ENCODE measurements at regions not wholly inside any gene's neighbourhood (a gene's known extent, or its start where the extent isn't known, plus 50 kb on each side); places are given as distances from the start of the nearest gene placed in this dataset.

- Mint-ChIP-seq H3K27ac (no peak overlapping the region), H3K9me3 (no peaks in the 10 kb centered on the region), H3K4me1 (no peaks in the 10 kb centered on the region), H3K36me3 (no peaks in the 10 kb centered on the region), H3K4me3 (no peak overlapping the region), H3K27me3 (no peaks in the 10 kb centered on the region)
- Histone ChIP-seq H3K27me3 (ENCODE audit: control insufficient read depth, insufficient read depth, low read length) (no peaks in the 10 kb centered on the region), H3K9me3 (ENCODE audit: control insufficient read depth in 2 of 2, low read length in 2 of 2) (no peaks in the 10 kb centered on the region), H3K36me3 (ENCODE audit: control insufficient read depth, insufficient read depth, low read length) (no peaks in the 10 kb centered on the region), H3K4me3 (ENCODE audit: low read depth, low read length) (no peak overlapping the region), H3K4me1 (ENCODE audit: control insufficient read depth, insufficient read depth, low read length, poor library complexity, severe bottlenecking) (no peaks in the 10 kb centered on the region), H3K27ac (ENCODE audit: insufficient read depth, low read length, poor library complexity, severe bottlenecking) (no peak overlapping the region)
- ATAC-seq (ENCODE audit: low read depth in 2 of 2) (no peak), DNase-seq (no peak)
Measured at GRCh38 chr6:74857157-74857556, 348.7 kb downstream of the COL12A1 start.

- no peak overlapping the region for H3K4me3 ChIP-seq (ENCODE audit: low read depth, low read length)
- H3K4me3 Mint-ChIP-seq: no peak overlapping the region
- no peaks in the 10 kb centered on the region for H3K4me1 Mint-ChIP-seq
- H3K27ac ChIP-seq (ENCODE audit: insufficient read depth, low read length, poor library complexity, severe bottlenecking): no peak overlapping the region
- H3K36me3 Mint-ChIP-seq: no peaks in the 10 kb centered on the region
- no peak overlapping the region for H3K27ac Mint-ChIP-seq
- no peaks in the 10 kb centered on the region for H3K9me3 ChIP-seq (ENCODE audit: control insufficient read depth in 2 of 2, low read length in 2 of 2)
- no peaks in the 10 kb centered on the region for H3K4me1 ChIP-seq (ENCODE audit: control insufficient read depth, insufficient read depth, low read length, poor library complexity, severe bottlenecking)
- no peaks in the 10 kb centered on the region for H3K27me3 ChIP-seq (ENCODE audit: control insufficient read depth, insufficient read depth, low read length)
- DNase-seq: no peak
- H3K27me3 Mint-ChIP-seq: no peaks in the 10 kb centered on the region
- peaks cover 0 to 4% (median 0%) of the 10 kb centered on the region in 7 donors for H3K9me3 Mint-ChIP-seq
- H3K36me3 ChIP-seq (ENCODE audit: control insufficient read depth, insufficient read depth, low read length): no peaks in the 10 kb centered on the region
- ATAC-seq (ENCODE audit: low read depth in 2 of 2): no peak
Measured at GRCh38 chr6:74853991-74854390, 351.9 kb downstream of the COL12A1 start.

- ATAC-seq (ENCODE audit: low read depth in 2 of 2) (no peak), DNase-seq (no peak)
- H3K4me3 ChIP-seq (ENCODE audit: low read depth, low read length): no peak overlapping the region
- Mint-ChIP-seq H3K36me3 (no peaks in the 10 kb centered on the region), H3K4me1 (no peaks in the 10 kb centered on the region), H3K9me3 (peaks cover 0 to 5% (median 2%) of the 10 kb centered on the region in 7 donors), H3K27me3 (no peaks in the 10 kb centered on the region), H3K4me3 (no peak overlapping the region), H3K27ac (no peak overlapping the region)
- no peaks in the 10 kb centered on the region for H3K4me1 ChIP-seq (ENCODE audit: control insufficient read depth, insufficient read depth, low read length, poor library complexity, severe bottlenecking)
- H3K9me3 ChIP-seq (ENCODE audit: control insufficient read depth in 2 of 2, low read length in 2 of 2): no peaks in the 10 kb centered on the region
- no peaks in the 10 kb centered on the region for H3K27me3 ChIP-seq (ENCODE audit: control insufficient read depth, insufficient read depth, low read length)
- H3K27ac ChIP-seq (ENCODE audit: insufficient read depth, low read length, poor library complexity, severe bottlenecking): no peak overlapping the region
- no peaks in the 10 kb centered on the region for H3K36me3 ChIP-seq (ENCODE audit: control insufficient read depth, insufficient read depth, low read length)
Measured at GRCh38 chr6:74851596-74851995, 354.3 kb downstream of the COL12A1 start.

- Histone ChIP-seq H3K9me3 (ENCODE audit: control insufficient read depth in 2 of 2, low read length in 2 of 2) (no peaks in the 10 kb centered on the region), H3K36me3 (ENCODE audit: control insufficient read depth, insufficient read depth, low read length) (no peaks in the 10 kb centered on the region), H3K4me3 (ENCODE audit: low read depth, low read length) (no peak overlapping the region), H3K4me1 (ENCODE audit: control insufficient read depth, insufficient read depth, low read length, poor library complexity, severe bottlenecking) (no peaks in the 10 kb centered on the region), H3K27me3 (ENCODE audit: control insufficient read depth, insufficient read depth, low read length) (no peaks in the 10 kb centered on the region), H3K27ac (ENCODE audit: insufficient read depth, low read length, poor library complexity, severe bottlenecking) (no peak overlapping the region)
- no peak overlapping the region for H3K27ac Mint-ChIP-seq
- H3K4me3 Mint-ChIP-seq: no peak overlapping the region
- DNase-seq (no peak), ATAC-seq (ENCODE audit: low read depth in 2 of 2) (no peak)
- H3K4me1 Mint-ChIP-seq: no peaks in the 10 kb centered on the region
- H3K9me3 Mint-ChIP-seq: peaks cover 0 to 13% (median 3%) of the 10 kb centered on the region in 7 donors
- no peaks in the 10 kb centered on the region for H3K36me3 Mint-ChIP-seq
- H3K27me3 Mint-ChIP-seq: no peaks in the 10 kb centered on the region
Measured at GRCh38 chr6:74840953-74841352, 364.9 kb downstream of the COL12A1 start.

GRCh38 chr6:74834967-74835366, 370.9 kb downstream of the COL12A1 start:
- no peak overlapping the region for H3K4me3 Mint-ChIP-seq
- no peaks in the 10 kb centered on the region for H3K36me3 Mint-ChIP-seq

GRCh38 chr6:74826263-74826662, 379.6 kb downstream of the COL12A1 start:
- no peaks in the 10 kb centered on the region for H3K36me3 ChIP-seq (ENCODE audit: control insufficient read depth, insufficient read depth, low read length)
- no peak overlapping the region for H3K4me3 Mint-ChIP-seq

More at GRCh38 chr6:74834967-74835366, 370.9 kb downstream of the COL12A1 start:
- Mint-ChIP-seq H3K27ac (no peak overlapping the region), H3K9me3 (peaks cover 0 to 17% (median 3%) of the 10 kb centered on the region in 7 donors), H3K4me1 (no peaks in the 10 kb centered on the region), H3K27me3 (no peaks in the 10 kb centered on the region)
- DNase-seq (no peak), ATAC-seq (ENCODE audit: low read depth in 2 of 2) (no peak)
- Histone ChIP-seq H3K4me3 (ENCODE audit: low read depth, low read length) (no peak overlapping the region), H3K36me3 (ENCODE audit: control insufficient read depth, insufficient read depth, low read length) (no peaks in the 10 kb centered on the region), H3K9me3 (ENCODE audit: control insufficient read depth in 2 of 2, low read length in 2 of 2) (no peaks in the 10 kb centered on the region), H3K27me3 (ENCODE audit: control insufficient read depth, insufficient read depth, low read length) (no peaks in the 10 kb centered on the region), H3K27ac (ENCODE audit: insufficient read depth, low read length, poor library complexity, severe bottlenecking) (no peak overlapping the region), H3K4me1 (ENCODE audit: control insufficient read depth, insufficient read depth, low read length, poor library complexity, severe bottlenecking) (no peaks in the 10 kb centered on the region)

GRCh38 chr6:74814440-74814839, 391.4 kb downstream of the COL12A1 start:
- Mint-ChIP-seq H3K9me3 (peaks cover 0 to 22% (median 12%) of the 10 kb centered on the region in 7 donors), H3K27me3 (no peaks in the 10 kb centered on the region), H3K36me3 (no peaks in the 10 kb centered on the region), H3K27ac (no peak overlapping the region), H3K4me1 (no peaks in the 10 kb centered on the region), H3K4me3 (no peak overlapping the region)
- H3K4me1 ChIP-seq (ENCODE audit: control insufficient read depth, insufficient read depth, low read length, poor library complexity, severe bottlenecking): no peaks in the 10 kb centered on the region
- ATAC-seq (ENCODE audit: low read depth in 2 of 2): no peak
- no peak for DNase-seq
- no peak overlapping the region for H3K4me3 ChIP-seq (ENCODE audit: low read depth, low read length)
- no peak overlapping the region for H3K27ac ChIP-seq (ENCODE audit: insufficient read depth, low read length, poor library complexity, severe bottlenecking)
- no peaks in the 10 kb centered on the region for H3K36me3 ChIP-seq (ENCODE audit: control insufficient read depth, insufficient read depth, low read length)
- peaks cover 0 to 3% of the 10 kb centered on the region in 2 experiments for H3K9me3 ChIP-seq (ENCODE audit: control insufficient read depth in 2 of 2, low read length in 2 of 2)
- H3K27me3 ChIP-seq (ENCODE audit: control insufficient read depth, insufficient read depth, low read length): no peaks in the 10 kb centered on the region

More at GRCh38 chr6:74826263-74826662, 379.6 kb downstream of the COL12A1 start:
- no peaks in the 10 kb centered on the region for H3K4me1 ChIP-seq (ENCODE audit: control insufficient read depth, insufficient read depth, low read length, poor library complexity, severe bottlenecking)
- Mint-ChIP-seq H3K27ac (no peak overlapping the region), H3K36me3 (no peaks in the 10 kb centered on the region), H3K27me3 (no peaks in the 10 kb centered on the region), H3K4me1 (no peaks in the 10 kb centered on the region), H3K9me3 (peaks cover 0 to 23% (median 2%) of the 10 kb centered on the region in 7 donors)
- no peak for DNase-seq
- H3K27ac ChIP-seq (ENCODE audit: insufficient read depth, low read length, poor library complexity, severe bottlenecking): no peak overlapping the region
- ATAC-seq (ENCODE audit: low read depth in 2 of 2): no peak
- no peak overlapping the region for H3K4me3 ChIP-seq (ENCODE audit: low read depth, low read length)
- H3K27me3 ChIP-seq (ENCODE audit: control insufficient read depth, insufficient read depth, low read length): no peaks in the 10 kb centered on the region
- H3K9me3 ChIP-seq (ENCODE audit: control insufficient read depth in 2 of 2, low read length in 2 of 2): no peaks in the 10 kb centered on the region

GRCh38 chr6:74807674-74808073, 398.2 kb downstream of the COL12A1 start:
- Mint-ChIP-seq H3K4me3 (no peak overlapping the region), H3K9me3 (peaks cover 0 to 4% (median 2%) of the 10 kb centered on the region in 7 donors), H3K36me3 (no peaks in the 10 kb centered on the region), H3K4me1 (no peaks in the 10 kb centered on the region), H3K27me3 (no peaks in the 10 kb centered on the region), H3K27ac (no peak overlapping the region)
- ATAC-seq (ENCODE audit: low read depth in 2 of 2): no peak
- no peak overlapping the region for H3K27ac ChIP-seq (ENCODE audit: insufficient read depth, low read length, poor library complexity, severe bottlenecking)
- H3K27me3 ChIP-seq (ENCODE audit: control insufficient read depth, insufficient read depth, low read length): no peaks in the 10 kb centered on the region
- H3K4me1 ChIP-seq (ENCODE audit: control insufficient read depth, insufficient read depth, low read length, poor library complexity, severe bottlenecking): no peaks in the 10 kb centered on the region
- no peaks in the 10 kb centered on the region for H3K9me3 ChIP-seq (ENCODE audit: control insufficient read depth in 2 of 2, low read length in 2 of 2)
- no peak overlapping the region for H3K4me3 ChIP-seq (ENCODE audit: low read depth, low read length)
- no peak for DNase-seq
- no peaks in the 10 kb centered on the region for H3K36me3 ChIP-seq (ENCODE audit: control insufficient read depth, insufficient read depth, low read length)

All from CD4-positive, CD25-positive, alpha-beta regulatory T cell (primary cell).